GM21515 (cell line): ENCODE measurements at regions not wholly inside any gene's neighbourhood (a gene's known extent, or its start where the extent isn't known, plus 50 kb on each side); places are given as distances from the start of the nearest gene placed in this dataset.

Experiments
- ATAC-seq: cut with Tn5 transposase; IDR thresholded peaks from one replicate; pipeline ENCODE4 v1.9.1; 2021; ENCODE audit not compliant: unreplicated experiment

DNA sequence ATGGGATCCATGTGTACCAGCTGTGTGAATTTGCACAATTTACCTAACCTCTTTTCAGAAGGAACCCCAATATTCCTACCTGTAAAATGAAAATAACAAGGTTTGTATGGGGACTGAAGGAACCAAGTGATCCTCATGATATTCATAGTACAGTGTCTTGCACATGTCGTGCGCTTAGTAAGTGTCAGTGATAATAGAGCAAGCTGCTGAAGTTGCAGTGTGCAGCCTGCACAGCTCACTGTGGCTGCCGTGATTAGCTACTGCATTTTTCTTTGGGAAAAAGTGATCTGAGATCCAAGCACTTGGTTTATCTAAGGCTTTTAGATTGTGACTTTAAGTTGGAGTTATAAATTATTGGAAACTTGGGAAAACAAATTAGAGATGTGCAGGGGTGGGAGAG, 135.9 kb upstream of the FRY start:
- no peak for ATAC-seq

DNA sequence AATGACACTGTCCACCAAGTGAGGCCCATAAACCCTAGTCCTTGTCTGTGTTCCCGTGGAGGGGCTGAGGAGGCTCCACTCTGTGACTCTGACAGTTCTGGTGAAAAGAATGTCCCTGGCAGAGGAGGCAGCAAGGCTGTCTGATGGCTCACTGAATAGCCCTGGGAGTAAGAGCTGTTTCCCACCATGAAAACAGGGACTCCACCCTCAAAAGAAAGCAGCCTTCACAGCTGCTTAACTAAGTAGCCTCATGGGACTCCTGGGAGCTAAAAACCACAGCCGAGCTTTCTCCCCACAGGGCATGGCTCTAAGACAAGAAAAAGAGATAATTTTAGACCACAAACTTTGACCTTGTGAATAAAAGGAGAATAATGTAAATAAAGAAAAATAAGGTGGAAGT, 135.1 kb upstream of the FRY start:
- ATAC-seq, result peak; percentile 43

DNA sequence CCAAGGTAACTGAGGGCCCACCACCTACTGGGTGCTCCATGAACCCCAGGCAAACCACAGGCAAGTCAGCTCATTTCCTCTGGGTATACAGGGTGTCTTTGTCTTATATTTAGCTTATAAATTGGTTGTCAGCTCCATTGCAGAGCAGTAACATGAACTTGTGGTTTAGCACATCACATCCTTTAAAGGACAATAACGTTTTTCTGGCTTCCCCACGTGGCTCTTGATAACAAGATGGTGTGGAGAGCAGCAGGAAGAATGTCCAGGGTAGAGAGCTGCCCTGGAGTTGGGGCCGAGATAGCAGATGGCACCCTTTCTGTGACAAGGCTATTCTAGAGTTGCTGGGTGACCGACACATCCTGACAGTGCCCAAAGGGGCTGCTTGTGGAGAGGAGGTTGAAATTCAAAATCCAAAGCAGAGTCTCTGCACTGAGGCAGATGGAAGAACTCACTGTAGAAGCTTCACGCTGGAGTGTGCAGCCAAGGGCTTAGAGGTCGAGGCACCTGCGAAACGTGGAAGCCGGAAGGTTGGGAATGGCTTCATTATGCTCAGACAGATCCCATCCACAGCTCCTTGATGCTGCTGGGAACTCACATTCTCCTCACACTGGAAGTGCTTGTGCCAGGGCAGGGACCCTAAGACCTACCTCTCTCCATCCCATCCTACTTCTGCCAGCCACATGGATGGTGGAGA, 133.0 kb upstream of the FRY start:
- no peak for ATAC-seq

DNA sequence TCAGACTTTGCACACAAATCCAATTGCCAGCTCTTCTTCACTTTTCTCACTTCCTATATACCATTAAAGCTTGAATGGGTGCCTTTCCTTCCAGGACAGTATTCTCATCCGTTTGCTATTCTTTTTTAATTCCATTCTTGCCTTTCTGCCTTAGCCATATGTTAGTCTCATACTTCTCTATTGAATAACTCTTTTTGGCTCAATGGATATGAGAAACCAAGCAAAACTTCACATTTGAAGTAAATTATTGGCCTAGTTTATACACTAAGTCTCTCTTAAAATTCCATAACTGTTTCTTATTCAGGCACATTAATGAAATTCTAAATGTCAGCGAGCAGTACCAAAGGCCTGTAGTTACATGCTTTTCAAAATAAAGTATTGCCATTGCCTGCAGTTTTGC, 129.6 kb upstream of the FRY start:
- ATAC-seq, result no peak

DNA sequence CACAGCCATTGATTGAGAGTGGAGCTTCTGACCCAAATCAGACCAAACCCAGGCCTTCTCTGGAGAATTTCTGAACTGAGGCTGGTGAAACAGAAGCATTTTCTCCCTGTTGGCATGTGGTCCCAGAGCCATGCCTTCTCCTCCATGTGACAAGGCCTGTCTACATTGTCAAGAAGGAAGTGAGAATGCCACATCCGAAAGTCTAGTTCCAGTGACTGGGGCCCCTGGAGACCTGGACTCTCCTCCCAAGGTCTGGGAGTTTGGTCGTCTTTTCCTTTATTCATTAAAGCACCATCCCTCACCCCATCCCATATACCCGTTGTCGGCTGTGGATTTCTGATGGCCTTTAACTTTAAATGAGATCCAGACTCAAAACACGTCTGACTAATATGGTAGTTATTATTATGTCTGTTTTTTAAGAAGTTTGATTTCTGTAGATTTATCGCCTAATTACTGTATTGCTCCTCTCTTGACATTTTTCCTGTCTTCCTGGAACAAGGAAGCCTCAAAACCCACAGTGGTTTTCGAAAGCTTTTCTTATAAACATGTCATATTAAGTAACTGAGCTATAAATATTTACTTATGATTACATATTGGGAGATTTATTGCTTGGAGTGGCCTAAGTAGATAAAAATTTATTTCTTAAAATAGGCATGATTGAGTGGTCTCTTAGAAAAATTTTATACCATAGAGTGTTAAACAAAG, 128.3 kb upstream of the FRY start:
- no peak for ATAC-seq

DNA sequence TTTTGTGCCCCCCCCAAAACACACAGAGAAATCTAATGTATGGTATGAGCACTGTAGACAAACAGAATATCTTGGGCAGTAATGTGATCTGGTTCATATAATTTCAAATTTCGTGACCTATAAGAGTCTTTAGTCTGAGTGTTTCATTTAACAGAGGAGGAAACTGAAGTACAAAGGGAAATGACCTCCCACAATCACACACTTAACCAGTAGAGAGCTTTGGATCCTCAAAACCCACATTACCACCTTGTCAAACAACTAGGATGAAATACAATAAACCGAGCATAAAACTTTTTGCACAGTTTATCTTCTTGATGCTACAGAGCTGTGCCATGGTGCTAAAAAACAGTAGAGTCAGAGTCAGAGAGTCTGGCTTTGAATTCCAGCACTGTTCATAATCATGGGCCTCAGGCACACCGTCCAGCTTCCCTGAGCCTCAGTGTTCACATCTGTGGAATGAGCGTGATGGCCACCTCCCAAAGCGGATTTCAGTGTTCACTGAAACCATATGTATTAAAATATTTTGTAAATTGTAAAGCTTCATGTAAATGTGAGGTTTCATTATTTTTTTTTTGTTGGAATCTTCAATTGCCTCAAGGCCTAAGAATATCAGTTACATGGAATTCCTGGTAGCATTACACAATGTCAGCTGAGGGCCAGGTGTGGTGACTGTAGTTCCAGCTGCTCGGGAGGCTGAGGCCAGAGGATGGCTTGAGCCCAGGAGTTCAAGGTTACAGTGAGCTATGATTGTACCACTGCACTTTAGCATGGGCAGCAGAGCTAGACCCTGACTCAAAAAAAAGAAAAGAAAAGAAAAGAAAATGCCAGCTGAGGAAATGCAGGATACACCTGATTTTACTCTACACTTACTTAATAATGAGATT, 126.4 kb upstream of the FRY start:
- no peak for ATAC-seq

DNA sequence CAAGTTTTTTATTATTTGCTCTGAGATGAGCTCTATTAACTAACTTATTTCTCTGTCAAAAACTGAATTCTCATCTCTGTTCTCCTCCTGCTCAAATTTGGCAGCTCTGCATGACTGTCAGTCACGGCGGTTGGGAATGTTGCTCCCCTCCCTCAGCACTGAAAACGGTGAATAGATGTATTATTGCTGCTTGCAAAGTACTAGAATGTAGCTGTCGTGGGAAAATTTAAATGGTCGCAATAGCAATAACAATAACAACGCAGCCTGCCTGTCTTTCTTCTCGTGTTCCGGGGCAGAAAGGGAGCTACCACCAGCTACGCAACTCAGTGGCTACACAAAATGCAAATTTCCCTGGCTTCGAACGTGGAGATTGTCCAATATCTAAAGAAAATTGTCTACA, 125.6 kb upstream of the FRY start:
- ATAC-seq, result no peak

DNA sequence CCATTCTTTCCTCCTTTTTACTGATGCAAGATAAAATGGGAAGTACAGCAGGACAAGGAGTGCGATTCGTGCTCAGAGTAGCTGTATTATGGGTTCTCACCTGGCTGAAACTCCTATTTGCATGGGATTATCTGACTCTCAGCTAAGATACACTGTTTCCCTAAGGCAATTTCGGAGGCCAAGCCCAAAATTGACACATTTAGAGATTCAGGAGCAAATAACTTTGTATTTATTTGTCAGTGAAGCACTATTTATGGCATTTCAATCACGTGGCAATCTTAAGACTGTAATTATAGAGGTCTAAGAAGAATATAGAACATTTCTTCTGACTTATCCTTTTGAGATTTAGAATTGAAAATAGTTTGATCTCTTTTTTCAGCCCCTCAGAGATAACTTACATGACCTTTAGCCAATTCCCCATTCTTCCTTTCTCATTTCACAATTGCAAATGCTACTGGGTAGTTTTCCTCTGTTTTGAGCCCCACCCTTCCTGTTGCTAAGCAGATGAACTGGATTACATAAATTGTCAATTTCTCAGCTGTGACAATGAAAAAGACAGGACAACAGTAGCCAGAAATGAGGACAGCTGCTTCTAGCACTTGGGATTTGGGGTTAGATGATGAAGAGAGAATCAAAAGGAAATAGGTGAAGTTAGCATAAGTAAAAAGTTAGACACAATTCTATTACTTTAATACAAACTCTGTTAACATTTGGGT, 122.7 kb upstream of the FRY start:
- no peak for ATAC-seq

DNA sequence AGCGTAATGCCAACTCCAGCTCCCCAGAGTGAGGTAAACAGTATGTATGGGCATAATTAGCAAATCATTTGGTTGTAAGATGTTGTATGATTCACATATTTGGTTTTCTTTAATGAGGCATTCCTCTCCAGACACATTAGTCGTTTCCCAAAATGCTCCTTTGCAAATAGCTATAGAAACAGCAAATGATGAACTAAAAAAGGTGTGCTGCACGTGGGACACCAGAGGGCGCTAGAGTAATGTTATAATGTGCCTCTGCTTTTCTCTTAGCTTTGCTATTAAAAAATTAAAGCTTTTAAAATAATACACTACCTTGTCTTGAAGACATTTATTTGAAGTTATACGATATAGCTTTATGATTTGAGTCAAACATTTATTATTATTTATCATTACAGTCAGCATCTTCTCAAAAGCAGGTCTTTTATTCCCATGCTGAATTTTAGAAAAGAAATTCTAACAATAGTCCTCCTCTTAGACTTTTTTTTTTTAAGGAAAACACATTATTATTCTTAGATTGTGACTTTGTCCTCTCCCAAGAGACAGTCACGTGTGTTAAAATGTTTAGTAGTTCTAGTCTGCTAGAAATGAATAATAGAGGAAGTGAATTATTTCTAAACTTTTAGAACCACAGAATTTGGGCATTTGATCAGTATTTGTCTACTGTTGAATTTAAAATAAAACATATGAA, 121.6 kb upstream of the FRY start:
- no peak for ATAC-seq

DNA sequence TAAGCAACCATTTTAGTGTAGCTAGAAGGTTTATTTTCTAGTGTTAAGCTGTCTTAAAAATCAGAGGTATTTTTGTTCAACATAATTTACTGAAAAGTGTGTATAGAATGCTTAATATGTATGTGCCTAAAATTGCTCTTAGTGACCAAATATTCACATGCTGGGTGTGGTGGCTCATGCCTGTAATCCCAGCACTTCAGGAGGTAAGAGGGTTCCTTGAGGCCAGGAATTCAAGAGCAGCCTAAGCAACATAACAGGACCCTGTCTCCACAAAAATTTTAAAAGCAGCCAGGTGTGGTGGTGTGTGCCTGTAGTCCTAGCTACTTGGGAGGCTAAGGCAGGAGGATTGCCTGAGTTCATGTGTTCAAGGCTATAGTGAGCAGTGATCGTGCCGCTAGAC, 120.9 kb upstream of the FRY start:
- no peak for ATAC-seq

DNA sequence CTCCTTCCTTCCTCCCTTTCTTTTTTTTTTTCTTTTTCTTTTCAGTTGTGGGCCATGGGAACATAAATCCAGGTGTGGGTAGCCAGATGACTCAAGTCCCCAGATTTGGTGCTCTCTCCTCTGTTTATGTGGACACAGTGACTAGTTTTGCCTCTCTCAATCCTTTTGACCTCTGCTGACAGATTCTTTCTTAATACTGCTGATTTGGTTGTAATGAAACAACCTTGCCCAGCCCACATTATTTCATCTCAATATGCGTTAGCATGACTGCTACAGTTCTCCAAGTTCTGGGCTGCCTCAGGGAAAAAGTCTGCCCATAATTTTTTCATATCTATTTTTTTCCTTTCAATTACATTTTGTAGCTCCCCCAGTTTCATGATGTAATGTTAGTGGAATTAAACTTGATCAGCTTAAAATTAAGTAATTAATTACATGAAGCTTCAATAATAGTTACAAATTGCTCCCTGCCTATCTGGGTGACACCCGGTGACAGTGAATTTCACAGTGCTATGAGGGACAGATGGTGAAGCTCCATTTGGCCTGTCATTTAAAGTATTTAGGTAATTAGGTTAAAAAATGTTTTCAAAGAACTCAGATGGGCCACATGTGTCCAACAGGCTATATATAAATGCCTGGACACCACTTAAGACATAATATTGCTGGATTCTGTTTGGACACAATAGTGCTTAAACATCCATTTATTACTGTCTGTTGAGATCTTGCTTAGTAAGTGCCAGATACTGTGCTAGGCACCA, 118.8 kb upstream of the FRY start:
- ATAC-seq, result no peak

DNA sequence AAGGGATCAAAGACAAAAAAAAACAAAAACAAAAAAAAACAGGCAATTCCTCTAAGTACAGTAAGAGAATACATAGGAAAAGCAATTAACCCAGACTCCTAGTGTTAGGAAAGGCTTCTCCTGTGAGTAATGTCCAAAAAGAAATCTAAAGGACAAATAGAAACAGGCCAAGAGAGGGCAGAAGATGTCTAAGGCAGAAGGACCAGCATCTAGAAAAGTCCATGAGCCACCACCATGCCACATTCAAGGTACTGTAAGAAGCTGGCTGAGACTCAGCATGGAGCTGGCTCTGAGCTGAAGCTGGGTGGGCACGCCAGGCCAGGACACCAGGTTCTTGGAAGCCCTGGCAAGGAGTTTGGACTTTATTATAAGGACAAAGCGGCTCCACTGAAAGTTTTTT, 118.1 kb upstream of the FRY start:
- ATAC-seq, result no peak

DNA sequence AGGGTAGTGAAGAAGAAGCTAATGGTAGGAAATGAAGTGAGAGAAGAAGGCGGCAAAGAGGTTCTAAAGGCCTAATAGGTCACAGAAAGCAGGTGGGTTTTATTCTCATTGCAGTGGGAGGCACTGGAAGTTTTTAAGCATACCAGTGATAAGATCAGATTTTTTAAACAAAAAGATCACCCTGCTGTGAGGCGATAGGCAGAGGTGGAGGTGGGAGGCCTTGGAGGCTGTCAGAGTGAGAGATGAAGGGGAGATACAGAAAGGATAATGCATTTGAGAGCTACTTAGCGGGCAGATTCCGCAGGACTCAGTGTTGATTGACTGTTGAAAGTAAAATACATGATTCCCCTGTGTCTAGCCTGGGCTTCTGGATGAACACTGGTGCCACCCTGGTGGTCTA, 116.7 kb upstream of the FRY start:
- ATAC-seq, result no peak

DNA sequence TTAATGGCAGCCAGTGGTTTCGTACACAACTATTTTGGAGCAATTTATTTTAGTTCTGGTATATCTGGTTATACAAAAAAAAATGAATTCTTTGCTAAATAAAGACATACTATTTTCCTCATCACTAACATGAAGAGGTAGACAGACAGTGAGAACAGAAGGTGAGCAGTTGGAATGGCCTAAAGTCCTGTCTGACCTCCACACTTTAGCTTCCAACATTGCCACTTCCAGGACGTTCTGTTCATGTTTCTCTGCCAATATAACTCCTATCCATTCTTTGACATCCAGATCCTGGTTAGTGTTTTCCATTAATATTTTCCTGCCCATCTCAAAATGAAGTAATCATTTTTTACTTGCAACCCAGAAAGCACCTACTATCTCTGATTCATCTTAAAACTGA, 112.9 kb upstream of the FRY start:
- no peak for ATAC-seq

DNA sequence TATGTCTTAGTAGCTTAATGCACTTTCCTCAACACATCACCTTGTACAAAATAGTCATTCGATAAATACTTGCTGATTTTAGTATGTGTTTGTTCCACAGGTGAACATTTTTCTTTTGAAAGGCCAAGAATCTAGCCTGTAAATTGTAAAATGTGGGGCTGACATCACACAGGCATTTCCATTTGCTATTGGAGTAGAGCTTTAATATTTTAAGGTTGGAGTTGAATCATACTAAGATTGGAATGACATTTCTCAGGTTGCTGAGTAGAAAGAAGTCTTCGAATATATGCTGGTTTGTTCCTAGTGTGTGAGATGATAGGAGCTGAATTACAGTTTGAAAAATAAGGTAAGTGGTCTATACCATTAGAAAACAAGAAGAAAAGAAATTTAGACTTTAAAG, 112.3 kb upstream of the FRY start:
- no peak for ATAC-seq

DNA sequence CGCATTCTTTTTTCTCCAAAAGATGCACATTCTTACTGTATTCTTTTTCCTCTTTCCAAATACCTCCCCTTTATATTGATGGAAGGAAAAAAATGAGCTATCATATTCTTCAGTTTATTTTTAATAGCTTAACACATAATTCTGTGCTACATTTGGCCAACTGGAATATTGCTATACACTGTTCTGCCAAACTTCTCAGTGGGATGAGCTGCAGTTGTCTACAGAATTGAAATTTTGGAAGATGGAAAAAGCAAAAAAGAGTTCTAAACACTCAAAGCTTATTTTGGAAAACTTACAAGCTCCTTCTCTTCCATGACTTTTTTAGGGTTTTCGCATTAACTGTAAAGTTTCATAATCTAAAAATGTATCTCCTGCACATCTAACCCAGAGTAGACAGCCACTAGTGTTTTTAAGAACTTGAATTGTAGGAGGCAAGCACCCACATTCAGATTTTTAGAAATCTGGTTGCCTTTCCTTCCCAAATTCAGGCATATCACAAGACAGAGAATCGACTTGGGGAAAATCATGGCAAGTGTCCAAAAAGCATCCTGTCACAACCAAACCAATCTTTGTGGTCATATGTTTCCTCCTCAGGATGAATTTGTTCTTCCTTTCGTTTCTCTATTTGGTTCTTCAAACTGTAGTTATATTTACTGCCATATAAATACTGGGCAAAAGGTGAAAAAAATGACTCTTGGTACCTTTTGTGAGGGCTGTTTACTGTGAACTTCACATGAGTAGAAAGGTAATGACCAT, 111.4 kb upstream of the FRY start:
- ATAC-seq, result no peak

DNA sequence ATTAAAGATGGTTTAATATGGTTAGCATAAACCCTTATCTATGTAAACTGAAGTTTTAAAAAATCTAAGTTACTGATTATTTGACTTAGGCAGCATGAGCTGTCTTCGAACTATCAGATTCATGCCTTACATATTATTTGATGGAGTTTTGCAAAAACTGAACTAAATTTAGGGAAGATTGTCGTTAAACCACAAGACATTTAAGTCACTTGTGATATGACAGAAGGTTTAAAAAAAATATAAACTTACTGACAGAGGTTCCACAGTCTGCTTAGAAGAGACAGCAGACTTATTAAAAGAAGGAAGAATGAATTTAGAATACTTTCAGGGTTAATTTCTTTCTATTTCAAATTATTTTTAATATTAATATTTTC, 110.9 kb upstream of the FRY start:
- no peak for ATAC-seq

DNA sequence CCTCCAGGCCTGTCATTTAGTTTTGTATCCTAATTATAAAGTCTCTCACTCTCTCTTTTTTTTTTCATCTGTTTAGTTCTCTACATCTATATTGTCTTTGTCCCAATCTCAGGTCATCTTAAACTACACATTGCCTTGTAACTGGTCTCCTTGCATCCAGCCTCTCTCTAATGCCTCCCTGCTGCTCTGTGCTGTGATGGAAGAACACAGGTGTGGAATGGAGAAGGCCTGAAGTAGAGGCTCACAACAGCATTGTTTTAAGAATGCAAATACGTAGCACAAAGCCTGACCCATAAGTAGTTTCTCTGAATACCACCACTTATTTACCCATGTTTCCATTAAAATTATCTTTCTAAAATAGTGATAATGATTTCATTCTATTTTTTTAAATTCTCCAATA, 108.8 kb upstream of the FRY start:
- ATAC-seq, result no peak

DNA sequence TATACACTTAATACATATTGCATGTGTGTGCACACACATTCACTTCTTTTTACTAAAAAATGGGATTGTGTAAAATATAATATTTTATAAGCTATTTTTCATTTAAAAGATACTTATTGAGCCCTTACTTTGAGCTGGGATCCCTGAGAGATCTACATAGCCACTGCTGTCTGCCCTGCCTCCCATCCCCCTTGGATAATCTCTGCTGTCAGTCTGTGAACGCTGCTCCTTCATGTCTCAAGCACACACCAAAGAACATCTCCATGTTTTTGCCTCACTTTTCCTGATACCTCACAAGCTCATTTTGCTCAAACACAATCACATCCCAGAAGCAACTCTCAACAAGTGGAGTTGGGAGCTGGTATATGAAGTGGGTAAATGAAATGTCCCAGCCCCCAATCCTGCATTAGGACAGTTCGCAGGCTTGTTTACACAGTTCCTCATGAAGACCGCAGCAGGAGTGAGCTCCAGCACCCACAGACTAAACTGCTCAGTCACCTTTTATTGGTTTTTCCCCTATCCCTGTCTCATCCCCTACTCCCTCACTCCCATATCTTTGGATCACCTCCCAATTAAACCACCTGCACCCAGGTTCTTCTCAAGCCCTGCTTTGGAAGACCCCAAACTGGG, 108.3 kb upstream of the FRY start:
- ATAC-seq, result no peak
